ENCODE measurements at regions not wholly inside any gene's neighbourhood (a gene's known extent, or its start where the extent isn't known, plus 50 kb on each side); places are given as distances from the start of the nearest gene placed in this dataset.

DNA sequence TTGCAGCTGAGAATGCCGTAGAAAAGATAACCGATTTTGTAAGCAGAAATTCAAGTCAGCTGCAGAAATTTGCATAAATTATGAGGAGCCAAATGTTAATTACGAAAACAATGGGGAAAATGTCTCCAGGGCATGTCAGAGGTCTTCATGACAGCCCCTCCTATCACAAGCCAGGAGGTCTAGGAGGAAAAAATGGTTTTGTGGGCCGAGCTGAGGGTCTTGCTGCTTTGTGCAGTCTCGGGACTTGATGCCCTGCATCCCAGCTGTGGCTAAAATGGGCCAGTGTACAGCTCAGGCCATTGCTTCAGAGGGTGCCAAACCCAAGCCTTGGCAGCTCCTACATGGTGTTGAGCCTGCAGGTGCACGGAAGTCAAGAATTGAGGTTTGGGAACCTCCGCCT is 131.2 kb upstream of the PDE3A start:
- TF ChIP-seq CTCF (IDR thresholded peaks at IDR 0.05) (no peak), EZH2 (IDR thresholded peaks at IDR 0.05; ENCODE audit: borderline replicate concordance, insufficient read depth, low read depth, low read length, poor library complexity, severe bottlenecking) (no peak)

Measured in B cell (primary cell).